WTC11 (cell line): ENCODE measurements at regions not wholly inside any gene's neighbourhood (a gene's known extent, or its start where the extent isn't known, plus 50 kb on each side); places are given as distances from the start of the nearest gene placed in this dataset.

Experiments
- IRF2 ChIP-seq: sonication (generic); formaldehyde crosslinking; IDR thresholded peaks from 2 replicates; pipeline ENCODE4 v1.8.0; 2022; ENCODE audit warnings: low read depth, missing genetic modification reagents, borderline replicate concordance
- NFATC4 ChIP-seq: fragments of 250-450 bp; sonication (Bioruptor Pico); IDR thresholded peaks from 2 replicates; pipeline ENCODE4 v1.9.0; 2021; ENCODE audit warnings: mild to moderate bottlenecking
- TF ChIP-seq, protein P1 (sequence below): fragments of 200-600 bp; IDR thresholded peaks from 2 replicates; pipeline ENCODE4 v1.8.0; 2022; ENCODE audit warnings: antibody characterized with exemption
- TF ChIP-seq, protein P2 (sequence below): sonication (generic); formaldehyde crosslinking; conservative IDR thresholded peaks from 2 replicates; pipeline ENCODE4 v1.8.1; 2023; ENCODE audit warnings: mild to moderate bottlenecking, low read depth, missing genetic modification reagents, moderate library complexity

- TF ChIP-seq IRF2 (CRISPR knock-in tag): no peak
- TF ChIP-seq NFATC4: no peak
- TF ChIP-seq, protein P1, sequence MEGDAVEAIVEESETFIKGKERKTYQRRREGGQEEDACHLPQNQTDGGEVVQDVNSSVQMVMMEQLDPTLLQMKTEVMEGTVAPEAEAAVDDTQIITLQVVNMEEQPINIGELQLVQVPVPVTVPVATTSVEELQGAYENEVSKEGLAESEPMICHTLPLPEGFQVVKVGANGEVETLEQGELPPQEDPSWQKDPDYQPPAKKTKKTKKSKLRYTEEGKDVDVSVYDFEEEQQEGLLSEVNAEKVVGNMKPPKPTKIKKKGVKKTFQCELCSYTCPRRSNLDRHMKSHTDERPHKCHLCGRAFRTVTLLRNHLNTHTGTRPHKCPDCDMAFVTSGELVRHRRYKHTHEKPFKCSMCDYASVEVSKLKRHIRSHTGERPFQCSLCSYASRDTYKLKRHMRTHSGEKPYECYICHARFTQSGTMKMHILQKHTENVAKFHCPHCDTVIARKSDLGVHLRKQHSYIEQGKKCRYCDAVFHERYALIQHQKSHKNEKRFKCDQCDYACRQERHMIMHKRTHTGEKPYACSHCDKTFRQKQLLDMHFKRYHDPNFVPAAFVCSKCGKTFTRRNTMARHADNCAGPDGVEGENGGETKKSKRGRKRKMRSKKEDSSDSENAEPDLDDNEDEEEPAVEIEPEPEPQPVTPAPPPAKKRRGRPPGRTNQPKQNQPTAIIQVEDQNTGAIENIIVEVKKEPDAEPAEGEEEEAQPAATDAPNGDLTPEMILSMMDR: no peak
- TF ChIP-seq, protein P2, sequence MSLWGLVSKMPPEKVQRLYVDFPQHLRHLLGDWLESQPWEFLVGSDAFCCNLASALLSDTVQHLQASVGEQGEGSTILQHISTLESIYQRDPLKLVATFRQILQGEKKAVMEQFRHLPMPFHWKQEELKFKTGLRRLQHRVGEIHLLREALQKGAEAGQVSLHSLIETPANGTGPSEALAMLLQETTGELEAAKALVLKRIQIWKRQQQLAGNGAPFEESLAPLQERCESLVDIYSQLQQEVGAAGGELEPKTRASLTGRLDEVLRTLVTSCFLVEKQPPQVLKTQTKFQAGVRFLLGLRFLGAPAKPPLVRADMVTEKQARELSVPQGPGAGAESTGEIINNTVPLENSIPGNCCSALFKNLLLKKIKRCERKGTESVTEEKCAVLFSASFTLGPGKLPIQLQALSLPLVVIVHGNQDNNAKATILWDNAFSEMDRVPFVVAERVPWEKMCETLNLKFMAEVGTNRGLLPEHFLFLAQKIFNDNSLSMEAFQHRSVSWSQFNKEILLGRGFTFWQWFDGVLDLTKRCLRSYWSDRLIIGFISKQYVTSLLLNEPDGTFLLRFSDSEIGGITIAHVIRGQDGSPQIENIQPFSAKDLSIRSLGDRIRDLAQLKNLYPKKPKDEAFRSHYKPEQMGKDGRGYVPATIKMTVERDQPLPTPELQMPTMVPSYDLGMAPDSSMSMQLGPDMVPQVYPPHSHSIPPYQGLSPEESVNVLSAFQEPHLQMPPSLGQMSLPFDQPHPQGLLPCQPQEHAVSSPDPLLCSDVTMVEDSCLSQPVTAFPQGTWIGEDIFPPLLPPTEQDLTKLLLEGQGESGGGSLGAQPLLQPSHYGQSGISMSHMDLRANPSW: no peak
Measured at GRCh38 chr16:73433731-73434307, 385.9 kb upstream of the ZFHX3 start.
